GM23248 (cell line): ENCODE measurements at regions not wholly inside any gene's neighbourhood (a gene's known extent, or its start where the extent isn't known, plus 50 kb on each side); places are given as distances from the start of the nearest gene placed in this dataset.
A peak's percentile ranks its signal among the peaks of the same experiment; 100 is the strongest.

ENCODE experiments used
- DNase-seq: peaks from one replicate; pipeline ENCODE4 v3.0.0-alpha.2; 2015
- H2AFZ ChIP-seq: fragments of 200-600 bp; sonication (generic); 2 replicates; pipeline ENCODE4 v1.6.1; 2016; ENCODE audit warnings: antibody characterized with exemption
- H3F3A ChIP-seq: fragments of 200-600 bp; sonication (generic); 2 replicates; pipeline ENCODE4 v1.6.1; 2016; ENCODE audit warnings: mild to moderate bottlenecking, antibody characterized with exemption, mixed run types; ENCODE audit not compliant: insufficient read depth
- H3K27ac ChIP-seq: fragments of 200-600 bp; sonication (generic); 2 replicates; pipeline ENCODE4 v1.5.1; 2016; ENCODE audit warnings: mild to moderate bottlenecking
- H3K27me3 ChIP-seq: fragments of 200-600 bp; sonication (generic); replicated peaks from 2 replicates; pipeline ENCODE4 v1.6.1; 2016; ENCODE audit warnings: mild to moderate bottlenecking; ENCODE audit not compliant: insufficient read depth
- H3K36me3 ChIP-seq: fragments of 200-600 bp; sonication (generic); 2 replicates; pipeline ENCODE4 v1.6.1; 2016; ENCODE audit warnings: low read depth, mild to moderate bottlenecking
- H3K4me1 ChIP-seq: fragments of 200-600 bp; sonication (generic); 2 replicates; pipeline ENCODE4 v1.6.1; 2016; ENCODE audit warnings: mild to moderate bottlenecking; ENCODE audit not compliant: insufficient read depth
- H3K4me2 ChIP-seq: fragments of 200-600 bp; sonication (generic); one replicate; pipeline ENCODE4 v1.6.1; 2016; ENCODE audit warnings: mild to moderate bottlenecking; ENCODE audit not compliant: unreplicated experiment
- H3K4me3 ChIP-seq: fragments of 200-600 bp; sonication (generic); 2 replicates; pipeline ENCODE4 v1.5.1; 2016; ENCODE audit warnings: mild to moderate bottlenecking
- H3K79me2 ChIP-seq: fragments of 200-600 bp; sonication (generic); 2 replicates; pipeline ENCODE4 v1.6.1; 2016; ENCODE audit warnings: mild to moderate bottlenecking; ENCODE audit not compliant: insufficient read depth
- H3K9ac ChIP-seq: fragments of 200-600 bp; sonication (generic); 2 replicates; pipeline ENCODE4 v1.6.1; 2016; ENCODE audit warnings: mild to moderate bottlenecking
- H3K9me2 ChIP-seq: fragments of 200-600 bp; sonication (generic); 2 replicates; pipeline ENCODE4 v1.6.1; 2016; ENCODE audit warnings: mixed run types, mild to moderate bottlenecking, moderate library complexity; ENCODE audit not compliant: insufficient read depth
- H3K9me3 ChIP-seq: fragments of 200-600 bp; sonication (generic); one replicate; pipeline ENCODE4 v1.6.1; 2017; ENCODE audit warnings: low read depth
- H4K20me1 ChIP-seq: fragments of 200-600 bp; sonication (generic); 2 replicates; pipeline ENCODE4 v1.6.0; 2016; ENCODE audit not compliant: insufficient read depth
- EZH2 ChIP-seq: fragments of 200-600 bp; sonication (generic); IDR thresholded peaks from 2 replicates; pipeline ENCODE4 v1.6.1; 2018; ENCODE audit warnings: antibody characterized with exemption, mild to moderate bottlenecking; ENCODE audit not compliant: insufficient read depth, poor library complexity, severe bottlenecking
- EZH2phosphoT487 ChIP-seq: fragments of 200-600 bp; sonication (generic); IDR thresholded peaks from 2 replicates; pipeline ENCODE4 v1.6.1; 2018; ENCODE audit warnings: antibody characterized with exemption, moderate library complexity, mild to moderate bottlenecking, low read depth; ENCODE audit not compliant: insufficient read depth
- WGBS, 2 experiments: methylation state at CpG; one replicate each; pipeline ENCODE4 v1.1.6; 2015 to 2017; ENCODE audit warnings: low lambda C conversion rate in 2 of 2, low coverage in 1 of 2; ENCODE audit errors: missing lambda C conversion rate in 2 of 2; 5-methylcytosine and 5-hydroxymethylcytosine counted together
- in situ Hi-C: fragments of 300-500 bp; cut with MboI; formaldehyde crosslinking; loops from 2 replicates; pipeline ENCODE4 v1.15.0; 2020

- no peaks in the 10 kb centered on the region for H3K79me2 ChIP-seq
- no peaks in the 10 kb centered on the region for H3K36me3 ChIP-seq
- 40 to 44% methylated on average over 6 of the region's 6 CpGs for WGBS, 2 experiments
- DNase-seq = peak; percentile 0
- no peaks in the 10 kb centered on the region for H3K4me1 ChIP-seq
- H3K9me3 ChIP-seq = no peaks in the 10 kb centered on the region
- in situ Hi-C loops = no loop called here
- H2AFZ ChIP-seq = no peak overlapping the region
- no peak overlapping the region for H3K27ac ChIP-seq
- no peaks in the 10 kb centered on the region for H3K9me2 ChIP-seq
- TF ChIP-seq EZH2phosphoT487 (no peak), EZH2 (no peak)
- H3F3A ChIP-seq = no peaks in the 10 kb centered on the region
- H3K4me3 ChIP-seq = no peak overlapping the region
- no peak overlapping the region for H3K4me2 ChIP-seq
- H4K20me1 ChIP-seq = no peaks in the 10 kb centered on the region
- no peak overlapping the region for H3K9ac ChIP-seq
- H3K27me3 ChIP-seq = no peaks in the 10 kb centered on the region
Measured at GRCh38 chr2:192593561-192593960, 398.8 kb upstream of the TMEFF2 start.

GRCh38 chr2:192591617-192592016, 396.9 kb upstream of the TMEFF2 start:
- no peaks in the 10 kb centered on the region for H3K36me3 ChIP-seq

GRCh38 chr2:192585418-192585817, 390.7 kb upstream of the TMEFF2 start:
- no peaks in the 10 kb centered on the region for H3K36me3 ChIP-seq
- no peak overlapping the region for H3K27ac ChIP-seq
- WGBS, 2 experiments = 14 to 15% methylated on average over 3 of the region's 3 CpGs
- H3K9me2 ChIP-seq = no peaks in the 10 kb centered on the region
- DNase-seq = no peak
- H3K4me3 ChIP-seq = no peak overlapping the region
- in situ Hi-C loops = no loop called here
- no peak for TF ChIP-seq EZH2
- TF ChIP-seq EZH2phosphoT487 = no peak
- no peak overlapping the region for H3K9ac ChIP-seq
- no peaks in the 10 kb centered on the region for H3K4me1 ChIP-seq
- no peaks in the 10 kb centered on the region for H3F3A ChIP-seq
- no peaks in the 10 kb centered on the region for H4K20me1 ChIP-seq
- H3K4me2 ChIP-seq = no peak overlapping the region
- no peak overlapping the region for H2AFZ ChIP-seq
- H3K9me3 ChIP-seq = no peaks in the 10 kb centered on the region
- H3K79me2 ChIP-seq = no peaks in the 10 kb centered on the region
- no peaks in the 10 kb centered on the region for H3K27me3 ChIP-seq

More at GRCh38 chr2:192591617-192592016, 396.9 kb upstream of the TMEFF2 start:
- Histone ChIP-seq H3K4me2 (no peak overlapping the region), H3K9ac (no peak overlapping the region), H3K27me3 (no peaks in the 10 kb centered on the region), H3K27ac (no peak overlapping the region), H3K9me3 (no peaks in the 10 kb centered on the region), H3K9me2 (no peaks in the 10 kb centered on the region), H3K4me1 (no peaks in the 10 kb centered on the region), H3F3A (no peaks in the 10 kb centered on the region), H3K79me2 (no peaks in the 10 kb centered on the region), H2AFZ (no peak overlapping the region), H3K4me3 (no peak overlapping the region), H4K20me1 (no peaks in the 10 kb centered on the region)
- TF ChIP-seq EZH2phosphoT487 = no peak
- no peak for TF ChIP-seq EZH2
- in situ Hi-C loops = no loop called here
- no peak for DNase-seq
- WGBS, 2 experiments = 31 to 39% methylated on average over 4 of the region's 4 CpGs

- in situ Hi-C loops = no loop called here
- Histone ChIP-seq H3K9ac (no peak overlapping the region), H3K36me3 (no peaks in the 10 kb centered on the region), H3K27me3 (no peaks in the 10 kb centered on the region), H3K4me3 (no peak overlapping the region), H4K20me1 (no peaks in the 10 kb centered on the region), H2AFZ (no peak overlapping the region), H3K27ac (no peak overlapping the region), H3K4me2 (no peak overlapping the region), H3K9me3 (no peaks in the 10 kb centered on the region), H3K79me2 (no peaks in the 10 kb centered on the region), H3K4me1 (no peaks in the 10 kb centered on the region), H3K9me2 (no peaks in the 10 kb centered on the region), H3F3A (no peaks in the 10 kb centered on the region)
- 0 to 5% methylated on average over 1 of the region's 1 CpG for WGBS, 2 experiments
- DNase-seq = no peak
- no peak for TF ChIP-seq EZH2
- no peak for TF ChIP-seq EZH2phosphoT487
Measured at GRCh38 chr2:192584976-192585375, 390.2 kb upstream of the TMEFF2 start.

GRCh38 chr2:192579965-192580700, 385.4 kb upstream of the TMEFF2 start:
- Histone ChIP-seq H3K4me2 (no peak overlapping the region), H3K4me1 (no peaks in the 10 kb centered on the region), H3K36me3 (no peaks in the 10 kb centered on the region), H2AFZ (no peak overlapping the region), H3K27ac (no peak overlapping the region), H3K9me2 (no peaks in the 10 kb centered on the region), H3K79me2 (no peaks in the 10 kb centered on the region), H3F3A (no peaks in the 10 kb centered on the region), H3K27me3 (no peaks in the 10 kb centered on the region), H3K4me3 (no peak overlapping the region), H3K9ac (no peak overlapping the region), H4K20me1 (no peaks in the 10 kb centered on the region), H3K9me3 (no peaks in the 10 kb centered on the region)
- WGBS, 2 experiments = 2 to 3% methylated on average over 2 of the region's 2 CpGs
- in situ Hi-C loops = no loop called here
- TF ChIP-seq EZH2 (no peak), EZH2phosphoT487 (no peak)
- no peak for DNase-seq
